ENCODE measurements at regions not wholly inside any gene's neighbourhood (a gene's known extent, or its start where the extent isn't known, plus 50 kb on each side); places are given as distances from the start of the nearest gene placed in this dataset.

DNA sequence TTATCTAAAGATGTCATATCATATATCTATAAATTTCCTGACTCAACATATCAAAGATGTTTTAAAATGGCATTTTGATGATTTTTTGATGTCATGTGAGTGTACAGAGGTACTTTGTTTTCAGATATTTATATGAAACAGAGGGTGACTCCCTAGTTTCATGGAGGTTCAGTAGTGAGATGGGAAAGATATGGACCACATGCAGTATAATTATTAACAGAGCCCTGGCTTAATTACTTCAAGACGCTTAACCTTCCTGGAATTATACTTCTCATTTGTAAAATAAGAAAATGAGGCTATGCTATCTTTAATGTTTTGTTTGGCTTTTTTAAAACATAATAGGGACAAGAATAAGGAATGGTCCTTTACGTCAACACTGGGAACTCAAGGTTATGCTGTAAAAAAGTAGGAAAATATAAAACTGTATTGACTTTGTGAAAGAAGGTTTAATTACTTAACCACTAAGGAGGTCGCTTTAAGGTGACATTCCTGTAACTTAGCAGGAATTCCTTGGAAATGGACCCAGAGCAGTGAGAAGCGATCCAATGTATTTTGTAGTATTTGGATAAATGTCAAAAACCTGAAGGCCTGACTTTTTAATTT, 821.0 kb upstream of the IGFBP3 start:
- CTCF ChIA-PET: interaction anchor here (0.7 kb wide), 1 partner anchor 68 kb away, joined by 3 read pairs; no protein-coding TSS in a partner anchor
- DNase-seq (ENCODE audit: unreplicated experiment): no peak
- POLR2A ChIA-PET: interaction anchor here (0.7 kb wide), 1 partner anchor 355 kb away, joined by 6 read pairs; no protein-coding TSS in a partner anchor
- H3K36me3 Mint-ChIP-seq (ENCODE audit: insufficient read depth, unreplicated experiment): no peaks in the 10 kb centered on the region
- no peaks in the 10 kb centered on the region for H3K9me3 Mint-ChIP-seq (ENCODE audit: unreplicated experiment)
- H3K4me3 Mint-ChIP-seq (ENCODE audit: unreplicated experiment): no peak overlapping the region
- no TSS peak for BruUV-seq (replicated peaks)
- no peaks in the 10 kb centered on the region for H3K27me3 Mint-ChIP-seq (ENCODE audit: insufficient read depth, unreplicated experiment)
- H3K27ac Mint-ChIP-seq (ENCODE audit: low read depth, unreplicated experiment): no peak overlapping the region
- no peaks in the 10 kb centered on the region for H3K4me1 Mint-ChIP-seq (ENCODE audit: insufficient read depth, unreplicated experiment)
- intact Hi-C loops (cut with micrococcal nuclease): no loop called here
- TF ChIP-seq, protein P1, sequence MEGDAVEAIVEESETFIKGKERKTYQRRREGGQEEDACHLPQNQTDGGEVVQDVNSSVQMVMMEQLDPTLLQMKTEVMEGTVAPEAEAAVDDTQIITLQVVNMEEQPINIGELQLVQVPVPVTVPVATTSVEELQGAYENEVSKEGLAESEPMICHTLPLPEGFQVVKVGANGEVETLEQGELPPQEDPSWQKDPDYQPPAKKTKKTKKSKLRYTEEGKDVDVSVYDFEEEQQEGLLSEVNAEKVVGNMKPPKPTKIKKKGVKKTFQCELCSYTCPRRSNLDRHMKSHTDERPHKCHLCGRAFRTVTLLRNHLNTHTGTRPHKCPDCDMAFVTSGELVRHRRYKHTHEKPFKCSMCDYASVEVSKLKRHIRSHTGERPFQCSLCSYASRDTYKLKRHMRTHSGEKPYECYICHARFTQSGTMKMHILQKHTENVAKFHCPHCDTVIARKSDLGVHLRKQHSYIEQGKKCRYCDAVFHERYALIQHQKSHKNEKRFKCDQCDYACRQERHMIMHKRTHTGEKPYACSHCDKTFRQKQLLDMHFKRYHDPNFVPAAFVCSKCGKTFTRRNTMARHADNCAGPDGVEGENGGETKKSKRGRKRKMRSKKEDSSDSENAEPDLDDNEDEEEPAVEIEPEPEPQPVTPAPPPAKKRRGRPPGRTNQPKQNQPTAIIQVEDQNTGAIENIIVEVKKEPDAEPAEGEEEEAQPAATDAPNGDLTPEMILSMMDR (IDR thresholded peaks at IDR 0.05; ENCODE audit: unreplicated experiment): no peak

DNA sequence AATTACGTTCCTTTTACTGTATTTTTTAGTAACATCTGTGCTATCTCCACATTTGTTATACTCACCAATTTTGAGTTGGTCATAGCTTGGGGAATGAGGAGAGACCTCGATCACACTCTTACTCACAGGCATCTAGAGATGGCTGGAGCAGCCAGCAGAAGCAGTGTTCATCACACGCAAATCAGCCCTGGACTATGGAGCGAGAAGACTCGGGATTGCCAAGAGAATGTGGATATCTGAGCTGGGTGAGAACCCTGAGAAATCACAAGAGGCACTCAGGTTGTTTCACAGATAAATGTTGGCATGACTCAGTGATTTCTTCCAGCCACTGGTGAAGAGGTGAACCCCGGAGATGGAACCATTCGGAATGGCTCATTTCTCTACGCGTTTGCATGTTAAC, 820.1 kb upstream of the IGFBP3 start:
- TF ChIP-seq, protein P1 (IDR thresholded peaks at IDR 0.05; ENCODE audit: unreplicated experiment): no peak
- ChIA-PET POLR2A (no interaction called here), CTCF (no interaction called here)
- Mint-ChIP-seq H3K36me3 (ENCODE audit: insufficient read depth, unreplicated experiment) (no peaks in the 10 kb centered on the region), H3K27me3 (ENCODE audit: insufficient read depth, unreplicated experiment) (no peaks in the 10 kb centered on the region), H3K4me1 (ENCODE audit: insufficient read depth, unreplicated experiment) (no peaks in the 10 kb centered on the region), H3K4me3 (ENCODE audit: unreplicated experiment) (no peak overlapping the region), H3K9me3 (ENCODE audit: unreplicated experiment) (no peaks in the 10 kb centered on the region), H3K27ac (ENCODE audit: low read depth, unreplicated experiment) (no peak overlapping the region)
- intact Hi-C loops (cut with micrococcal nuclease): no loop called here
- DNase-seq (ENCODE audit: unreplicated experiment): no peak
- no TSS peak for BruUV-seq (replicated peaks)

DNA sequence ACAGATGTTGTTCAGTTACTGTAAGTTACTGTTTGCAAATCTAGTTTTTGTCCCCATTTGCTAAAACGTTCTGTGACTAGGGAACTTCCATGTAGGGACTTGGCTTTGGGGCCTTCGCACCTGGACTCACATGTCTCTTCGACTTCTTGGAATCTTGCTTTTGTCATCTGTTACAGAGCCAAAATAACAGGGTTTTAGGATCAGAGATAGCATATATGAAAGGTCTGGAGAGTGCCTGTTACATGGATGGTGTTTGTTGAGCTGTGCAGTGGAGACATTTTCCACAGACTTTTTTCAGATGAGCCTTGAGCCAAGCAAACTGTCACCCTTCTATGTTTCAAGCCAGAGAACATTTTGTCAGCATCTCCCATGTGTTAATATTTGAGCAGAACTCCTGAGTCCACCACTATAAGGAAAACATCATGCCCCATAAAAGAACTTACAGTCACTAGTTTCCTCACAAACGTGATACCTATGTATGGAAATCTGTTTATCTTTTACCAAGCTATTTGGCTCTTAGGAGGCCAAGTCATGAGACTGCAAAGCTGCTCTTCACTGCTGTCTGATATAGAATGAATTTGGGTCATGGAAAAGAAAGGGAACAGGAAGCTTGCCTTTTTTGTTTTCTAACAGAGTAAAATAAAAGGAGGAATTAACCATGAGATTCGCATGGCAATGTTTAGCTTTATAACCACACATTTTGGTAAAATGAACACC, 818.6 kb upstream of the IGFBP3 start:
- Mint-ChIP-seq H3K36me3 (ENCODE audit: insufficient read depth, unreplicated experiment) (no peaks in the 10 kb centered on the region), H3K27ac (ENCODE audit: low read depth, unreplicated experiment) (no peak overlapping the region), H3K9me3 (ENCODE audit: unreplicated experiment) (no peaks in the 10 kb centered on the region), H3K4me1 (ENCODE audit: insufficient read depth, unreplicated experiment) (no peaks in the 10 kb centered on the region), H3K27me3 (ENCODE audit: insufficient read depth, unreplicated experiment) (no peaks in the 10 kb centered on the region), H3K4me3 (ENCODE audit: unreplicated experiment) (no peak overlapping the region)
- CTCF ChIA-PET: interaction anchor here (0.7 to 1.0 kb wide), 2 partner anchors 9 to 225 kb away, joined by 3 read pairs; no protein-coding TSS in a partner anchor
- TF ChIP-seq, protein P1 (IDR thresholded peaks at IDR 0.05; ENCODE audit: unreplicated experiment): no peak
- DNase-seq (ENCODE audit: unreplicated experiment): no peak
- intact Hi-C loops (cut with micrococcal nuclease): no loop called here
- no TSS peak for BruUV-seq (replicated peaks)
- POLR2A ChIA-PET: interaction anchor here (0.7 to 1.1 kb wide), 3 partner anchors 13 to 88 kb away, joined by 3 to 4 read pairs (median 3); no protein-coding TSS in a partner anchor

DNA sequence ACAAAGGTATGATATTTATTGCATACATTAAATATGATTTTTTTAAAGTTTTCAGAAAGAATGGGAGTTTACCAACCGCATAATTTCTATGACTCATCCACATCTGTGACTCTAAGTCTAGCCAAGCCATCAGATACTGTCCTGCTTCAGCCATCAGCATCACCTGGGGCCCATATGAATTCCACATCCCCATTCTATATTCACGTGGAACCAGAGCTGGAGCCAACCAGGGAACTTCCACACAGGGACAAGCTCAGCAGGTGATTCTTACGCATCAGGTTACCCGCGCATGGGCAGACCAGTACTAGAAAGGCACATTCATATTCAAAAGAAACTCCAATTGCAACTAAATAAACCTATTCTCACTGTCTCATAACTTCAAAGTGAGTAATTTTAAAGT, 817.7 kb upstream of the IGFBP3 start:
- Mint-ChIP-seq H3K9me3 (ENCODE audit: unreplicated experiment) (no peaks in the 10 kb centered on the region), H3K4me3 (ENCODE audit: unreplicated experiment) (no peak overlapping the region), H3K36me3 (ENCODE audit: insufficient read depth, unreplicated experiment) (no peaks in the 10 kb centered on the region), H3K27ac (ENCODE audit: low read depth, unreplicated experiment) (no peak overlapping the region), H3K27me3 (ENCODE audit: insufficient read depth, unreplicated experiment) (no peaks in the 10 kb centered on the region), H3K4me1 (ENCODE audit: insufficient read depth, unreplicated experiment) (no peaks in the 10 kb centered on the region)
- no TSS peak for BruUV-seq (replicated peaks)
- TF ChIP-seq, protein P1 (IDR thresholded peaks at IDR 0.05; ENCODE audit: unreplicated experiment): no peak
- POLR2A ChIA-PET: interaction anchor here (0.6 kb wide), 1 partner anchor 1183 kb away, joined by 3 read pairs; no protein-coding TSS in a partner anchor
- intact Hi-C loops (cut with micrococcal nuclease): no loop called here
- no peak for DNase-seq (ENCODE audit: unreplicated experiment)
- CTCF ChIA-PET: interaction anchor here (1.0 kb wide), 1 partner anchor 10 kb away, joined by 3 read pairs; no protein-coding TSS in a partner anchor
